ENCODE measurements at regions not wholly inside any gene's neighbourhood (a gene's known extent, or its start where the extent isn't known, plus 50 kb on each side); places are given as distances from the start of the nearest gene placed in this dataset.

DNA sequence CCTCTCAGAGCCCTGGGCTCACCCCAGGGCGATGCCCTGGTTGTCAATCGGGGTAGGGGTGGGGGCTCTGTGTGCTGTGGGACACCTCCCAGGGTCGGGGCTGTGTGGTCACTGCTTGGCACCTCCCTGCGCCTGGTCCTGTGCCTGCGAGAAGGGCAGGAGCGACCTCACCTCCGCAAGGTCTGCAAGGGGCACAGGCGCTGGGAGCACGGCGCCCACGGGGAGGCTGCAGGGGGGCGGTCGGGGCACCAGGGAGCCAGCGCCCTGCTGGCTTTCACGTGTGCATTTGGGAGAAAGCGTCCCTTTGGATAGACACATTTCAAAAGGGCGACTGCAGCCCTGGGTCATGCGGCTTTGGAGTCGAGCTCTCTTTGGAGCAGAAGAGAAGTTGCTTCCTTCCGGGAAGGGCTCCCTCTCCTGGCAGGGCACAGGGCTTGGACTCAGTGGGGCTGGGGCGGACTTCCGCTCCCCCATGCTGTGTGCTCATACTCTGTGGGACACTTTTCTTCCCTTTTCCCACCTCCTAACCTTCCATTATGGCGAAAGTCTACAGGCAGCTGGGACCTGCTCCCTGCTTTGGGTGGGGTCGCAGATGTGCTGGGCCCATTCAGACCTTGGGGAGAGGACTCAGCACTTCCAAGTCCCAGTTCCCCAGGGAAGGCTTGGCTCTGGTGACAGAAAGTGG lies 52.9 kb upstream of the SLC28A3 start:
- no peak for DNase-seq (ENCODE audit: low read depth in 3 of 3)

DNA sequence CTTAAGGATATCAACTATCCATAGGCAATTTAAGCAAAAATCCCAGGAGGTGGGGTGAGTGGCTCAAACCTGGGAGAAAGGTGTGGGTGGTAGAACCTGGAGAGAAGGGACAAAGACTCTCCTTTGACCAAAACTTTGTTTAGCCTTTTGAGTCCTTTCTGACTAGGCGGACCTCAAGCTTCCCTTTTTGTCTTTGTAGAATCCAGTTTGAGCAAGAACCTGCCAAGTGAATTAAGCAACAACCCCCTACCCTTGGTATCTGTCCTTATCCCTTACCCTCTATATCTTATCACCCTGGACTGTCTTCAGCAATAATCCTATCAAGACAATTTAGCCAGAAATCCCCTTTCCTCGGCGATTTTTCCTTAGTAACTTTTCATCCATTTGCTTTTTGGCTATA lies 53.5 kb upstream of the SLC28A3 start:
- DNase-seq (ENCODE audit: low read depth in 3 of 3), result no peak

DNA sequence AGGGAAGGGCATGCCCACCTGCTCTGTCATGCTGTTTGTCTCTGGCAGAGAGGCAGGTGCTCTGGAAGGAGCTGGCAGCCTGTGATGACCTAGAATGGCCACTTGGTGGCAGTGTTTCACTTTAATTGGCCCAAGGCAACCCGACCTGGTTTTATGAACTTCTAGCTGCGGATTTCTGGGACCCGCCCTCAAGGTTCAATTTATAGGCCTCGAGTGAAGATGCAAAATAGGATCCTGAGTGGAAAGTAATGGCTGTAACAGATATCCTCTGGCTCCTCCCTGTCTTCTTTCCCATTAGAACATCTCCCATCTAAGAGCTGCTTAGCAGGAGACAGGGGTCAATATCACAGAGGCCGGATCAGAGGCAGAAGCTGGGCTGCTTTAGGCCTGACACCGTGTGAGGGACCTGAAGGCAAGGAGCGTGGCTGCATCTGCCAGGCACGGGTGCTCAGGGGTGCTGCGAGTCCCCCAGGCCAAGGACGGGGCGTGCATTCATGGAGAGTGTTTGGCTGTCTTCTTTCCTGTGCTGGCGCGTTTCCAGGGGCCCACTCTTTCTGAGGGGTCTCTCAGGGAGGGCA lies 56.7 kb upstream of the SLC28A3 start:
- peak; percentile 32 to 44 (median 36) for DNase-seq (ENCODE audit: low read depth in 3 of 3)

DNA sequence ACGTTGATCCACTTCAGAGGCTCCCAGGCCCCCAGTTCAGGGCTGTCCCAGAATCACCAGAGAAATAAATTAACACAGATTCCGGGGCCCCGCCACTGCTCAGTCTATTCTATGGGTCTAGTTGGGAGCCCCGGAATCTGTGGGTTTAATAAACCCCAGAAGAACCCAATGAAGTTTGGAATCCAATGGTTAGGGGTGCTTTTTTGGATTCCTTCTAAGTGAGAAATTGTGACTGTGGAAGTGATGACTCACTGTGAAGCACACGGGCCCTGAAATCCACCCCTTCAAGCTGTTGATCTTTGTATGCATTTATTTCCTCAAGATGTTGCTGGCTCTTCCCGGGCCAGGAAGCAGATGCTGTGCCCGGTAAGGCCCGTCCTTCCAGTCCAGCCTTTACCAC lies 57.3 kb upstream of the SLC28A3 start:
- DNase-seq (ENCODE audit: low read depth in 3 of 3), result no peak

DNA sequence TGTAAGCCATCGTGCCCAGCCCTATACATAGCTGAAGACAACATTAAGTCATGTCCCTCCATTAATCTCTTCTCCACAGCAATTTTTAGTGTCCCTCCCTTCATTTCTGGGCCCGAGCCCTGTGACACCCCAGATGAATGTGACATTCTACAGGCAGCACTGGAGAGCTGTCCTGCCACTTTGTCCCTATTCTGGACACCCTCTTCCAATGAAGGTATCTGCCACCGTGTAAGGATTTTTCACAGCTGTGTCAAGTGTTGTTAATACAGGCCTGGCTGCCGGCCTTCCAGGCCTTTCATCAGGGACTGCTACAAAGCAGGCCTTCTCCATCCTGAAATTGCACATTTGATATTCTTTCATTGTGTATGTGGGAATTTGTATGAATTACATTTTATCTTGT lies 62.0 kb upstream of the SLC28A3 start:
- DNase-seq (ENCODE audit: low read depth in 3 of 3), result no peak

DNA sequence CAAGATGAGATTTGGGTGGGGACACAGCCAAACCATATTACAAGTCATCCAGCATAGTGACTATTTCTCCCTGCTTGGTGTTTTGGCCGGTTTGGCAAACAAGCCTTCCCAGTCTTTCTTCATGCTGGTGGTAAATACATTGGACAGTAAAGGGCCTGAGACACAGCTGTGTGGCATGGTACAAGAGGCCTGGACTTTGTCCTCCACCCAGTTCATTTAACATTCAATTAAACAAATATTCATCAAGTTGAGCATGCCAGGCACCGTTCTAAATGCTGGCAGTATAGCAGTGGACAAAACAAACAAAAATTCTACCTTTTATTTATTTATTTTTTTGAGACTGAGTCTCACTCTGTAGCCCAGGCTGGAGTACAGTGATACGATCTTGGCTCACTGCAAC lies 62.7 kb upstream of the SLC28A3 start:
- DNase-seq (ENCODE audit: low read depth in 3 of 3), result no peak

DNA sequence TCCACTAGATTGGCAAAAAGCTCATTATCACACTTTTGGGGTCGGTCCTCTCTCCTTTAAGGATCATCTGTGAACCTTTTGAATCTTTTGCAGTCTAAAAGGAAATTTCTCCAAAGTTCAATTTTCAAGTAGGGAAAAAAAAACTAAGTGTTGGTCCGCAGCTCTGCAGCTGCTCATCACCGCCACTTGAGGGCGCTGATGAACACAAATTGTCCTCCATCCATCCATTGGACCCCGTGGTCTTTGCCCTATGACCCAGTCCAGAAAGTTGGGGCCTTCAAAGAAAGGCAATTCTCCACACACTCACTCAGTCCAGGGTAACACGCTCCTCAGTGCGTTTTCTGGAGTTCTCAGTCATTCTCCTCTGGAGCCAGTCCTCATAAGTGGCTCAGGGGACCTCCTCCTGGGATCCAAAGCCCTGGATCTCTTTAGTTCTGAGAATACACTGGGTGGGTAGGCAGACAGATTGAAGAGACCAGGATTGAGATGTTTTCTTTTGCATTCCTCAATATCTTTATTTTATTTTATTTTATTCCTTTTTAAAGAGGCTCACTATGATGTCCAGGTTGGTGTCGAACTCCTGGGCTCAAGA lies 63.6 kb upstream of the SLC28A3 start:
- DNase-seq (ENCODE audit: low read depth in 3 of 3), result no peak

DNA sequence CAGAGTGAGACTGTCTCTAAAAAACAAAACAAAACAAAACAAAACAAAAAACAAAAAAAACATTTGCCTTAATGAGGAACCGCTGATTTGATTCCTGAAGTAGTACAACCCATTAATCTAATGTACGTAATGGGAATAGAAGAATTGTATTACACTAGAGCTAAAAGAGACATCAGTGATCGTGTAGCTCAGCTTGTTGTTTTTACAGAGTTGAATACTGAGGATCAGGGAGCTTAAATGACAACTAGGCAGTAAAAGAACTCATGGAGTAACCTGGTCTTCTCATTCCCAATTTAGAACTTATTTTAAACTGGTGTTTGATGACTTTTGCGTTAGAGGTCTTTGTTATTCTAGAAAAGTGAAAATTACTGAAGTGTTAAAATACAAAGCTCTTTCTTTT lies 65.1 kb upstream of the SLC28A3 start:
- DNase-seq (ENCODE audit: low read depth in 3 of 3), result no peak

DNA sequence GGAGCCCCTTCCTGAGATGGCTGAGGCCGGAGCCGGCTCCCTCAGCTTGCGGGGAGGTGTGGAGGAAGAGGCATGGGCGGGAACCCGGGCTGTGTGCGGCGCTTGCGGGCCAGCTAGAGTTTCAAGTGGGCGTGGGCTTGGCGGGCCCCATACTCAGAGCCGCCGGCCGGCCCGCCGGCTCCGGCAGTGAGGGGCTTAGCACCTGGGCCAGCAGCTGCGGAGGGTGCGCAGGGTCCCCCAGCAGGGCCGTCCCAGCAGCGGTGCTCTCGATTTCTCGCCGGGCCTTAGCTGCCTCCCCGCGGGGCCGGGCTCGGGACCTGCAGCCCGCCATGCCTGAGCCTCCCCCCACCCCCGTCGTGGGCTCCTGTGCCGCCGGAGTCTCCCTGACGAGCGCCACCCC lies 67.9 kb upstream of the SLC28A3 start:
- no peak for DNase-seq (ENCODE audit: low read depth in 3 of 3)

DNA sequence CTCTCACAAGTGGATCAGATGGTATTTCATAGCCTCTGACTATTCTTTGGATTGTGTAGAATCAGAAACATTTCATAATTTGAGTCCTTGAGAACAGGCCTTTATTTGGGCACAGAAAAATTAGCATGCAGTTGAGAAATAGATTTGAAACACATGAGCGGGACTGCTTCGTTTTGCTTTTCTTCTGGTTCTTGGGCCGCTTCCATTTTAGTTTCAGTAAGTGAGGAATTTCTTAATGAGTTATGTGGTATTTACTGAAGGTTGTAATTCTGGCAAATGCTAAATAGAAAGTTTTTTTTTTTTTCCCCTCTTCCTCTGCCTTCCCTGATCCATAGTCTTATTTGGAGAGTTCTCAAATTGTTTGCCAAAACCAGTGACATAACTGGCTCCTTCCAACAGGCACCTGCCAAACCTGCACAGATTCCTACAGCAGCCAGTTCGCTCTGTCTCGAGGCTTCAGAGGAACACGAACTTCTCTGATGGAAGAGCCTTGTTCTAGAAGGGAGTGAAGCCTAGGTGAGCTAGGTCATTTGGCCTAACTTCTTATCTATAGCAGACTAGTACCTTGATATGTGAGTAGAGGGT lies 71.2 kb upstream of the SLC28A3 start:
- DNase-seq (ENCODE audit: low read depth in 3 of 3), result no peak

DNA sequence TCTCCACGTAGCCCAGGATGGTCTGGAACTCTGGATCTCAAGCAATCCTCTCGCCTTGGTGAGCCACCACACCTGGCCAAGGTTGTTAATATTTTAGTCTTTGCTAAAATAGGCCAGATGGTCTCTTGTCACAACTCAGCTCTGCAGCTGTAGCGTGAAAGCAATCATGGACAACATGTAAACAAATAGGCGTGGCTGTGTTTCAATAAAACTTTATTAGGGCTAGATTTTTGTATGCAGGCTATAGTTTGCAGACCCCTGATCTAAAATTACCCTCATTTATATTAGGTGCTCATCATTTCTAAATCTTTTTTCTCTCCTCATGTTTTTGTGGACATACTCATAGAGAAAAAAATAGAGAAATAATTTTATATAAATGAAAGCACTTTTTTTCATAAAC lies 72.1 kb upstream of the SLC28A3 start:
- no peak for DNase-seq (ENCODE audit: low read depth in 3 of 3)

DNA sequence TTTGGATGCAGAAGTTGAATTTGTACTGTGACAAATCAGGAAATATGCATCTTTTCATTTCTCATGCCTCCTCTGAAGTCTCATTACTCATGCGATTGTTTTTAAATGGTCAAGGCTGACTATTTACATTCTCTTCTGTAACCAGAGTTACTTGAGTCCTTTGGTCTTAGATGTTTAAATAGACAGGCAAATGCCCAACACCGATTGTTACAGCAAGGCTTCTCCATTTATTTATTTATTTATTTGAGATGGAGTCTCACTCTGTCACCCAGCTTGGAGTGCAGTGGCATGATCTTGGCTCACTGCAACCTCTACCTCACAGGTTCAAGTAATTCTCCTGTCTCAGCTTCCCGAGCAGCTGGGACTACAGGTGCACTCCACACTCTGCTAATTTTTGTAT lies 72.7 kb upstream of the SLC28A3 start:
- no peak for DNase-seq (ENCODE audit: low read depth in 3 of 3)

DNA sequence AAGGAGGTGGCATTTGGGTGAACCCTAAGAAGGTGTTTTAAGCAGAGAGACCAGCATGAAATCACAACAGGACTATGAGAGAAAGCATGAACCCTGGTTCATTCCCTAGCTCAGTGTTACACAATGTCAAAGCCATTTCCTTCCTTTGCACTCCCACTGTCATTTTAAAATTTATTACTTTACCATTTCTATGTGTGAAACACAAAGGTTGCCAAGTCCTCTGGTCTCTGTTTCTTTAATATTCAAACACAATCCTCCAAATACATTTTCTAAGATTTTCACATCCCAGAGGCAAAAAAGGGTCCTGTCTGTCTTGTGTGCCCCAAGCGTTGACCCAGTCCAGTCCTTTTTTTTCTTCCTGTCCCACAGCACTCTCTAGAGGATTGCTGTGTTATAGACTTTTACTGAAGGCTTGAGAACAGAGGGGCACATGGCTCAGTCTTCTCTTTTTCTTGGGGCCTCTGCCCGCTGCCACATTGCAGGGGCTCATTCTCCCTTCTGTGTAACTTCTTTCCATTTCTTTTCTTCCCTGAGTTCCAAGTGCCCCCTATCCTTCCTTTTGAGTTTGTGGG lies 78.6 kb upstream of the SLC28A3 start:
- no peak for DNase-seq (ENCODE audit: low read depth in 3 of 3)

DNA sequence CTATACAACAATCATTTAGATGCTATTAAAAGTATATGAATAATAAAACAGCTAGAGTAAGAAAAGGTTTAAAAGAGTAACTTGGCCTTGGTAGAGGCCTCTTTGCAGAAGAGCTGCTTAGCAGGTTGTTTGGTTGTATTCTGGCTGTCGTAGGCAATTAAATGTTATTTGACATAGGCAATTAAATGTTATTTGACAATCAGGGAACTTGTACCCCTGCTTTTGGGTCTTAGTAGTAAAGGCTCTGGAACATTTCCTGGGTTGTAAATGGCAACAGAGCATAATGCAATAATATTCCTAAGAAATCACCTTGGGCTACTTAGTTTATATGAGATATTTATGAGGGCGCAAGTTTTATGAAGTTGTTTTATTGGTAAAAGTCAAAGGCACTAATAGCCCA lies 84.4 kb upstream of the SLC28A3 start:
- no peak for DNase-seq (ENCODE audit: low read depth in 3 of 3)

DNA sequence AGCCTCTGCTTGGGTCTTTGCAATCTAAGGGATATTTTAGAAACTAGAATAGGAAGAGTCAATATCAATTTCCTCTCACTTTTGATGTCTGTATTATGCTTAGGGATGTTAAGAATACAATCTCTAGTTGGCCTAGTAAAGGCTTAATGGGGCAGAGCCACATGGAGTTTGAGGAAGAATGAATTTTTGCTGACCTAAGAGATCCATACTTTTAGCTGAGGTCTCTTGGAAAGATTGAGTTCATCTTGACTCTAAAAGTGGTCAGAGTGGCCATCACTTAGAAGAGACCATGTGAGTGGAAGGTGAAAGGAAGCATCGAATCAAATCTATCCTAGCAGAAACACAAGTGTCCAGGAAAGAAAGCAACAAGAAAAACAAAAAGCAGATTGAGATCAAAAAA lies 92.2 kb upstream of the SLC28A3 start:
- no peak for DNase-seq (ENCODE audit: low read depth in 3 of 3)

DNA sequence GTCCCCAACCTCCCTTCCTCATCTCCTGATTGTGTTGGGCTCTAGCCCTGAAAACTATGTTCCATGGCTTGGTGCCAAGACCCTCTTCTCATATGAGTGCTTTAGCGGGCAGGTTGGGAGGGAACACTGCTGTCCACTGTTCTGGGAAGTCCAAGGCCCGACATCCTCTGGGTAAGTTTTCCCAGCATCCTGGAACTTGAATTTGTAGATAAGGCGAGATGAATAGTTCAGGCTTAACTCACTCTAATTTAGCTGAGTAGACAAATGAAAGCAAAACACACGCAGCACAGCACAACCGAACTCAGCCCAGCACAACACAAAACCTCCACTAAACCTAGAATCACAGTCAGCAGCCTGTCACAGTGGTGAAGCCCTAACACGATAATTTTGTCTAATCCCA lies 95.3 kb upstream of the SLC28A3 start:
- no peak for DNase-seq (ENCODE audit: low read depth in 3 of 3)

DNA sequence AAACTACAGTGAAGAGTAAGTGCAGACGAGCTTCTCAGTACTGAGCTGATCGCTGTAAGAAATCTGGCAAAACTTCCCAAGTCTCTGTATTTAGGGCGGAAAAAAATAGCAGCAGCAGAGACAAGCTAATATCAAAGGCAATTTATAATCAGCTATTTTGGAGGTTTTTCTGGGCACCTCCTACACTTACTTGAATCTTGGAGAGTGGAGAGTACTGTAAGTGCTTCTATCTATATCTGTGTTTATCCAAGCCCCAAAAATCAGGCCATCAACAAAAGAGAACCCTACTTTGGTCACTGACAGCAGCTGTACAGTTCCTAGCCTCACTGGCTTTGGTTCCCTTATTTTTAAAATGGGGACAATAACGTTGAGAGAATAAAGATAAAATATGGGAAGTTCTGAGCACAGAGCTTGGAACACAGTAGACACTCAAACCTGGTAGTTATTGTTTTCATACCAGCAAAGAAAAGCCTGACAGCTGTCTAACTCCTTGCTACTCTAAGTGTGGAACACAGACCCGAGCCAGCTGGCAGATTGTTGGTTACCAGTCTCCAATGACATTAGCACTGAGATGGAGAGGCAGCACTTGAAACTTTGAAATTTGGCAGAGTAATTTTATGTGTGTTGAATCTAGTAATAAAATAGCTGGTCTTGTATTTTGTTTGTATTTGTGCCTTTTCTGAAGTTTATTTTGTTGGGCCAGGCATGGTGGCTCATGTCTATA lies 96.0 kb upstream of the SLC28A3 start:
- no peak for DNase-seq (ENCODE audit: low read depth in 3 of 3)

DNA sequence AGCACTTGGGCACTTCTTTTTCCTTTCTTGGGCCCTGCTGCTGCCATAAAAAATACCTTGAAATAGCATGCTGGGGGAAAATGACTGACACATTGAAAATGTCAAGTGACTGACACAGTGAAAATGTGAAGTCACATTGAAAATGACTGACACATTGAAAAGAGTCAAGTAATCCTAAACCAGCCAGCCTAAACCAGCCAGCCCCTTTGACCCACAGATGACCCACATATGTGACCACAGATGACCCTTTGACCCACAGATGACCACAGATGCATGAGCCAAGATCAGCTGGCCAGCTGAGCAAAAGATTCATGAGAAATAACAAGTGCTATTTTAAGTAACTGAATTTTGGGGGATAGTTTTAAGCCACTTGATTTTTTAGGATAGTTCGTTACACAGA lies 97.8 kb upstream of the SLC28A3 start:
- DNase-seq (ENCODE audit: low read depth in 3 of 3), result no peak

DNA sequence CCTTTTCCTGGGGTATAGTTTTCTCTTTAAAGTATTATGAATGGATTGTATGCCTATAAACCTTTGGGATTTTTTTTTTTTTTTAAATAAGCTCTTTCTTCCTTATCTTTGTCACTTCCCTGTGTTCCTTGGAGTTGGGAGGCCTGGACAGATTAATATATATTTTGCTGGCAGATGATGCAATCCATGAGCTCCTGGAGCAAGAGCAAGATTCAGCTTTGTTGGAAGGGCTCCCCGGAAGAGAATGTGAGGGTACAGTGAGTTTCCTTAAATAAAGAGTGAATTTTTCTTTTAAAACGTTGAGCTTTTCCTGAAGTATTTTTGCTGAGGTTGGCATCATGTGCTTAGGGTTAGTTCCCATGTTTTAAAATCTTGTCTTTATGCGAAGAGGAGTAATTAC lies 98.7 kb upstream of the SLC28A3 start:
- DNase-seq (ENCODE audit: low read depth in 3 of 3), result no peak

DNA sequence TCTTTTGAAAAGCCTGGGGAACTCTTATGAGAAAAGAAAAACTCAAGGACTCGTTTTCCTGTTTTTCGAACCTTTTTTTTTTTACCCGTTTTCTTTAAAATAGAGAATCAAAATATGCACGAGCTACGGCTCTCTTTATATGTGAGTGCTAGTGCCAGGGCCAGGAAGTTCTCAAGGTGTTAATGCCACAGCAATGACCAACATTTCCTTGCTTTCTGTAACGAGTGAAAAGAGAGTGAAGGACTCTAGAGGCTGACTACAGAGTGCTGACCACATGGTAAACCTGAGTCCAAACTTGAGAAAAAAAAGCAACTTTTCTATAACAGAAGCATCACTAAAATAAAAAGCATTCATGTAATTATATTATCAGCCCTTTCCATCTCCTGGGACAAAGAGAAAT lies 102.2 kb upstream of the SLC28A3 start:
- no peak for DNase-seq (ENCODE audit: low read depth in 3 of 3)

DNA sequence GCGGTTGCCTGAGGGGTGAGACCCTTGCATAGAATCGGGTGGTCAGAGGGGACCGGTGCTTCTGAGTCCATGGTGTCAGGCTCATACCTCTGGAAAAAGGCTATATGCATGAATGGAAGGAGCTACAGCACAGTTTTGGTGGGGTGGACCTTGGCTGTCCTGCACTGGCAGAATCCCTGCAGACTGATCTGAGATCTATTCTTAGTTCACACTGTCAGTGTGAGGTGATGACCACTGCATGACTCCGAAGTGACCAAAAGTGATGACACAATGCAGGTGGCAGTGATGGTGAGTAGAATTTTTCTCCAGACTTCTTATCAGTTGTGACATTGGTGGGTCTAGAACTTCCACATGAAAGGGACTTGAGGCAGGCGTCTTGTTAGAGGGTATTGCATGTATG lies 105.2 kb upstream of the SLC28A3 start:
- DNase-seq (ENCODE audit: low read depth in 3 of 3), result no peak

DNA sequence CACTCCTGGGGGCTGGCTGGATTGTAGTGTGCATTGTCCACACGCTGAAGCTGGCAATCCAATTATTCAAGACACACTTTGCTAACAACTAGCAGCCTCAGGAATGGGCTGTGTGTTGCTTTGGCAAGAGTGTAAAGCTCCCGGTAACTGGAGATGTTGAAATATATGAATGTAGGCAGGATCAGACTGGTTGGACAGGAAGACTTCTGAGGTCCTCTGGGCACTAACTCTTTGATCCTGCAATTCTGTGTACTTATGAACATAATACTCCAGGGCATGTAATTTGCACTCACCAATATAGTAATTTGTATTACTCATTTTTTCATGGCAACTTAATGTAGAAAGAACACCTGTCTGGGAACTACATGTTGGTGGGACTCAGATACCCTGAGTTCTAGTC lies 106.7 kb upstream of the SLC28A3 start:
- DNase-seq (ENCODE audit: low read depth in 3 of 3), result no peak

Data from stimulated activated CD4-positive, alpha-beta T cell treated with anti-CD3 and anti-CD28 coated beads, TNF-alpha, amount 100 ng/mL, for 48 hours (primary cell).